ENCODE measurements at regions not wholly inside any gene's neighbourhood (a gene's known extent, or its start where the extent isn't known, plus 50 kb on each side); places are given as distances from the start of the nearest gene placed in this dataset.

GRCh38 chr14:51573607-51574006 lies 78.1 kb upstream of the FRMD6 start:
- no peak for TF ChIP-seq EZH2 (IDR thresholded peaks at IDR 0.05)
- no peak for TF ChIP-seq FOXP2 (optimal IDR thresholded peaks at IDR 0.05; ENCODE audit: control extremely low read depth, extremely low read length, insufficient read depth)
